ENCODE measurements at regions not wholly inside any gene's neighbourhood (a gene's known extent, or its start where the extent isn't known, plus 50 kb on each side); places are given as distances from the start of the nearest gene placed in this dataset.
"Not testable (repeated sequence)": the region's sequence is repeated elsewhere in the genome, so short reads cannot be mapped to it uniquely, and the experiment has no call there.

DNA sequence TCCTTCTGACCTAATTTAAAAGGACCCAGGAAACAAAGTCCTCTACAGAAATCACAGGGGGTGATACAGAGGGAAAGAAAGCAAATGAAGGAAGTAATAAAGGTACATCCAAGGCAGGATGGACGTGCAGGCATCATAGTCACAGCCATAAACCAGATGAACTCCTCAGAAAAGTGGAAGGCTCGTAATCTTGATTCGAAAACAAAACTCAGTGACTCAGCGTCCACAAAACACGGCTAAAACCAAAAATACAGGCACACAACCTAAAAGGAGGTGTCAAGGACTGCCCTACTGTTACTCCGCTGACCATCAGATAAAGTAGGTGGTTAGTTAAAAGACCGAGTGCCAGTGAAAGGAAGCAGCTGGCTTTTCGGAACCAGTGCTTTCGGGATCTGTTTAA, 81.5 kb downstream of the TRIM69 start:
- not testable (repeated sequence) for H3K4me3 Mint-ChIP-seq; H3K27ac Mint-ChIP-seq; ATAC-seq; H3K27me3 Mint-ChIP-seq; H3K36me3 Mint-ChIP-seq (ENCODE audit: low read depth); H3K9me3 ChIP-seq (ENCODE audit: control insufficient read depth, low read length, poor library complexity, severe bottlenecking); H3K4me1 Mint-ChIP-seq; DNase-seq

DNA sequence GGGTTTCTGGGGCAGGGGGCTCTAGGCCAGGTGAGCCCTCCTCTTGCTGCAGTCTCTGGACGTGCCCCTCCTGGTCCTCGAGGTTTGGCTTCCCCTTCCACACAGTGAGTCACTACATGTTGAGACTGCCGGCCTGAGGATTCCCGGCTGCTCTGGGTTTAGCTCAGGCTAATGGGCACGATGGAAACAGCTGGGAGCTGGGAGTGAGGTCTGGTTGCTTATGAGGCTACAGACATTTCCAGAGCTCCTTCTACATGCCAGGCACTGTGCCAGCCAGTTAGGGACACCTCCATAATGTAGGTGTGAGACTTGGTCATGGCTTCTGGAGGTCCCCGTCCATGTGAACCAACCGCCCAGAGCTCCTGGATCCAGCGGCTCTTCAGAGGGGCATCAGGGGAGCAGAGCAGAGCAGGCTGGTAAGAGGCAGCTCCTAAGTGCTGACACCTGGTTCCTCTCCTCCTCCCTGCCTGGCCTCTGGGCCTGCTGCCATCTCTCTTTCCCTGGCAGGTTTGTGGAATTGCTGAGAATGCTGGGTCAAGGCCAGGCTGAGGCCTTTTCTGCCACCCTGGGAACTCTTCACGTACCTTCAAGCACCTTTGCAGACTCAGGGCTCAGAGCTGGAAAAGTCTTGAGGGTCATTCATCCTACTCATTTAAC, 83.1 kb downstream of the TRIM69 start:
- not testable (repeated sequence) for DNase-seq; H3K27ac Mint-ChIP-seq; ATAC-seq; H3K27me3 Mint-ChIP-seq; H3K4me1 Mint-ChIP-seq; H3K9me3 ChIP-seq (ENCODE audit: control insufficient read depth, low read length, poor library complexity, severe bottlenecking); H3K4me3 Mint-ChIP-seq; H3K36me3 Mint-ChIP-seq (ENCODE audit: low read depth)

DNA sequence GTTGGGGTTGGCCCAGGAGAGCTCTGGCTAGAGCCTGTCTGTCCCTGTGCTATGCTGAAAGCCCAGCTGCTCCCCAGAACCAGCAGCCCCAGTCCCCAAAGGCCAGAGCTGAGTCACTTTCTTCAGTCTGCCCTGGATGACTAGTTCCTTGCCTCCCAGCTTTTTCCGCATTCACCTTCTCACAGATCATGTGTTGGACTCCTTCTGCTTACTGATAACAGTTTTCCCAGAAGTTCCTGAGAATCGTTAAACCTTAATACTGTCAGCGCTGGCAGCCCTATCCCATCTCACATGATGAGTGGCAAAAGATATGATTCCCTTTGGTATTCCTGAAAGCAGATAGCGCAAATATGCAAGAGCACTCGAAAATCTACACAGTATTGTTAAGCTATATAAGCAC, 84.2 kb downstream of the TRIM69 start:
- DNase-seq; H3K4me1 Mint-ChIP-seq; H3K4me3 Mint-ChIP-seq; H3K36me3 Mint-ChIP-seq (ENCODE audit: low read depth); H3K9me3 ChIP-seq (ENCODE audit: control insufficient read depth, low read length, poor library complexity, severe bottlenecking); H3K27ac Mint-ChIP-seq; H3K27me3 Mint-ChIP-seq; ATAC-seq: not testable (repeated sequence)

DNA sequence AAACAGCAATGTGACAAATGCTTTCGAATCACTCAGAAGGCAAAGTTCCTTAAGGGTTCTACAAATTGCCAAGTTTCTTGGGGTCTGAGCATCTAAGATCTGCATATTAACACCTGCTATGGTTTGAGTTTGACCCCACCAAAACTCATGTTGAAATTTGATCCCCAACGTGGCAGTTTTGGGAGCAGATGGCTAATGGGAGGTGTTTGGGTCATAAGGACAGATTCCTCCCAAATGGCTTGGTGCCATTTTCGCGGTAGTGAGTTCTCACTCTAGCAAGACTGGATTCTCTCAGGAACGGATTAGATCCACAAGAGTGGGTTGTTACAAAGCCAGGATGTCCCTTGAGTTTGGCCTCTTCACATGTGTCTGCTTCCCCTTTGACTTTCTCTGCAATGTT, 84.6 kb downstream of the TRIM69 start:
- H3K4me3 Mint-ChIP-seq; ATAC-seq; DNase-seq; H3K4me1 Mint-ChIP-seq; H3K27ac Mint-ChIP-seq; H3K36me3 Mint-ChIP-seq (ENCODE audit: low read depth); H3K9me3 ChIP-seq (ENCODE audit: control insufficient read depth, low read length, poor library complexity, severe bottlenecking); H3K27me3 Mint-ChIP-seq: not testable (repeated sequence)

DNA sequence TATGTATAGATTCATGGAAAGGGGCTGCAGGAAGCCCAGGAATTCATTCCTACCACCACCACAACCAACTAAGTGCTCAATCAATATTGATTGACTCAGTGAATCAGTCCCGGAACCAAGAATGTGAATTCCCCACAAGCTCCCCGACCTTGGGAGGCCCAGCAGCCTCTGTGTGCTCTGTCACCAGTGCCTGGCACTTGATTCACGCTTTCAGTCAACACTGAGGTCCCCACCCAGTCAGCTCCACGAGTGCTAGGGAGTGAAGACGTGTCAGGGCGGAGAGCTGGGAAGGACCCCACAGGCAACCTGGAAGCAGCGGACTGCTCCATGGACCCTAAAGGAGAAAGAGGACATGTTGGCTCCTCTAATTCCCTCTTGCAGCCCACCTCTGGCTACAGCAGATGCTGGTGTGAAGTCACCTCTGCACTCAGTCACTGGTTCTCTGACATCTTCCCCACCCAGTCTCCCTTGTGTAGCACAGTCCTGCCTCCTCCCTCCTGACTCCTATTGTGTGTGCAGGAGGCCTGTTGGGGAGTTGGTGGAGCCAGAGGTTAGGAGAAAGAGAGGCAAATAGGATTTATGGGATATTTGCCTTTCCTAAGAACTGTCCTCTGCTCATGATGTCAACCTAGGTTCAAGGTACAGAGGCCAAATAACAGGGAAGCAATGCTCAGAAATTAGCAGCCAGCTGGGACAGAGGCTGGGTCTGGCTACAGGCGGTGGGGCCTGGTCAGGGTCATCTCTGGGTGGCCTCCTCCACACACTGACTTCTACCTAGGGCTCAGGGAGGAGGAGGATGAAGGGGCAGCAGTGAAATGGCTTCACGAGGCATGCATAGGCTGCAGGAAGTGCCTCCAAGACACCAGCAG, 88.2 kb downstream of the TRIM69 start:
- H3K9me3 ChIP-seq (ENCODE audit: control insufficient read depth, low read length, poor library complexity, severe bottlenecking); H3K27ac Mint-ChIP-seq; DNase-seq: not testable (repeated sequence)

DNA sequence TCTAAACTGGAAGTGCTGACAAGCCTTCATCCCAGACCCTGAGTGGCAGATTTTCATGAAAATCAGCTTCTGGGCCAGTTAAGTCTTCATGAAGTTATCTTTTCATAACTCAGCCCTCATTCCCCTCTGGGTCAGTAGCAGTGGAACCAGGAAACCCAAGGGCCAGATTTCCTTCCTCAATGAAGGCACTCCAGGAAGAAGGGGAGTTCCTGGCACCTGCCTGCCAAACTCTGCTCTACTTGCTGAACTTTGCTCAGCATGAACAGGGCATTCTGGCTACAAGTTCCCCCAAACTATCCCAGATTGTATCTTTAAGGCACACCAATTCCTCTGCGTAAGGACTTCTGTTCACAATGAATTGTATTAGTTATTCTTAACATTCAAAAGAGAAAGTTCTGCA, 90.3 kb downstream of the TRIM69 start:
- H3K4me3 Mint-ChIP-seq; DNase-seq; H3K27ac Mint-ChIP-seq; H3K4me1 Mint-ChIP-seq; ATAC-seq; H3K9me3 ChIP-seq (ENCODE audit: control insufficient read depth, low read length, poor library complexity, severe bottlenecking); H3K36me3 Mint-ChIP-seq (ENCODE audit: low read depth); H3K27me3 Mint-ChIP-seq: not testable (repeated sequence)

More for the DNA sequence above, 88.2 kb downstream of the TRIM69 start:
- ATAC-seq; H3K4me1 Mint-ChIP-seq; H3K4me3 Mint-ChIP-seq; H3K27me3 Mint-ChIP-seq; H3K36me3 Mint-ChIP-seq (ENCODE audit: low read depth): not testable (repeated sequence)

DNA sequence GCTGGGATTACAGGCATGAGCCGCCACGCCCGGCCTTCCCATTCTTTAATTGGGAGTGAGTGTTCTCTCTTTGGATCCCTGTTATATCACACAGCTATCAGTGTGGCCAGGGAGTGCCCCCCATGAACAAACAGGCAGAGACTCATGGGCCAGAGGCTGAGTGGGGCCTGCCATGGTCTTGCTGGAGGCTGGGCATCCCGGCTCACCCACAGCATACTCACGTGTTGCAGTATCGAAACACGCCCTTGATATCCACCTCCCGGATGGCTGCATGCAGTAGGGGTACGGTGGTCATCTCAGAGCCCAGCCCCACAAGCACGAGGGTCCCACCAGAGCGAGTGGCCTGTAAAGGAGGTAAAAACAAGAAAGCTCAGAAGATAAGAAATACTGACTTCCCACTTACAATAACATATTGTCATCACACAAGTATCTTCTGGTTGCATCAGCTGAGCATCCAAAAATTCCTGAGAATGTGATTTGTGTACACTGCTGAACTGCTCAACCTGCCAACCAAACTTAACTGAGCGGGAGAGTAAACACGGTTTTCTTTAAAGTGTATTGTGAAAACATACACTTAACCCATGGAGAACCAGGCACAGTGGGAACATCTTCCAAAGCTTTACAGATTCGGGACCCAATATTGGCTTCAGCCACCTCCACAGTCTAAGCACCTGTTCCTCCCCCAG, 92.0 kb downstream of the TRIM69 start:
- not testable (repeated sequence) for H3K9me3 ChIP-seq (ENCODE audit: control insufficient read depth, low read length, poor library complexity, severe bottlenecking); ATAC-seq; H3K4me3 Mint-ChIP-seq; H3K4me1 Mint-ChIP-seq; H3K27me3 Mint-ChIP-seq; DNase-seq; H3K36me3 Mint-ChIP-seq (ENCODE audit: low read depth)
- peak overlapping the region; percentile 34 for H3K27ac Mint-ChIP-seq

DNA sequence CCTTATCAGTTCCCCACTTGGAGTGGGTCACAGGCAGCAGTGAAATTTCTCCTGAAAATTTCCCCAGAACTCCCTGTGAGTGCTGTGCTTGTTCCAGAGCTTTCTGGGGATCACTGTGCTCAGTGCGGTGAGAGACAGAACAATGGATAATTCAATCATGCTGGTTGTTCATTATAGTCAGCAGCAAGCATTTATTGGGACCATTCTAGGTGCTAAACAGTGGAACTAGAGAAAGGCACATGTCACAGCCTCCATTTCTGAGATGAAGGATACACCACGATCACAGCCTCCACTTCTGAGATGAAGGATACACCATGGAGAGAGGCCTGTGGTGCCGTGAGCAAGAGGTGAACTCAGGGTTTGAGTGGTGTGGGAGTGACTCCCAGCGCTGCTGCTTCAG, 92.8 kb downstream of the TRIM69 start:
- not testable (repeated sequence) for H3K27ac Mint-ChIP-seq

DNA sequence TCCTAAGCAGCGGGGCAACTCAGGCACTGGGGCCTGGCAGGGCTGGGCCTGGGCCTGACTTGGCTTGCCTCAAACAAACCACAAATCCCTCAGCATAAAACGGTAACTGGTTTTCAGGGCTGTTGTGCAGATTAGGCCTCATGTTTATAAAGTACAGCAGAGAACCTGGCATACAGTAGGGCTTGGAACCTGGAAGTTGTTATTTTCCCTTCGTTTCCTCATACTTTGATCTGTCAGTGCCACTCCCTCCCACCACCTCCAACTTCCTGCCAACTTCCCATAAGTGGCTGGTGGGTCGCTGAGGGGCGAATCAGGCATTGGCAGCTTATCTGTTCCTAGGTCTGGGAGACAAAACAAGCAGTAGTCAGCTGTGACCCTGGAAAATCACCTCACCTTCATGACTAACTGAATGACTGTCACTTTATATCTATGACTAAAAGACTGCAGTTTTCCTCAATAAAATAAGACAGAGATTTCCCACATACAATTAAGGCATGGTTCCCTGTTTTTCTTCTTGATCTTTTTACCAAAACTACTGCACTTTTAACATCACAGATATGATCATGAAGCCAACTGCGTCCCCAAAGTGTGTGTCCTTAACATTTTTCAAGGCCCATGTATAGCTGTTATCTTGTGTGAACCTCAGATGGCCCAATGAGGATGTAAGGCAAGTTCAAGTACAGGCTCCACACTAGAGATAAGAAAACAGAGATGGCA, 94.5 kb downstream of the TRIM69 start:
- H3K4me1 Mint-ChIP-seq; H3K36me3 Mint-ChIP-seq (ENCODE audit: low read depth); H3K9me3 ChIP-seq (ENCODE audit: control insufficient read depth, low read length, poor library complexity, severe bottlenecking); H3K27me3 Mint-ChIP-seq; H3K4me3 Mint-ChIP-seq; ATAC-seq; DNase-seq; H3K27ac Mint-ChIP-seq: not testable (repeated sequence)

More for the DNA sequence above, 92.8 kb downstream of the TRIM69 start:
- not testable (repeated sequence) for H3K9me3 ChIP-seq (ENCODE audit: control insufficient read depth, low read length, poor library complexity, severe bottlenecking); DNase-seq; ATAC-seq; H3K4me3 Mint-ChIP-seq; H3K4me1 Mint-ChIP-seq; H3K27me3 Mint-ChIP-seq; H3K36me3 Mint-ChIP-seq (ENCODE audit: low read depth)

DNA sequence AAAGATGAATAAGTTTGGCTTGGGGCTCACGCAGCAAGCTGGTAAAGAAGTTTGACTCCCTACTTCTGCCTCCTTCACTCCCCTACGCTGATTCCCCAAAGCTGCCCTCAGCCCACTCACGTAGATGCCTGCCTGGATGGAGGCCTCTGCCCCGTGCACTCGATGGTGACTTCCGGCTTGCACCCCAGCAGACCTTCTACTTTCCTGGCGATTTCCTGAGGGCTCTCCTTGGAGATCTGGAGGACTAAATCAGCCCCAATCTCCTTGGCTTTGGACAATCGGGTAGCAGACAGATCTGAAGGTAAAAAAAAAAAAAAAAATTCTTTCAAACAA, 95.0 kb downstream of the TRIM69 start:
- H3K27ac Mint-ChIP-seq, H3K4me3 Mint-ChIP-seq, DNase-seq: not testable (repeated sequence)

DNA sequence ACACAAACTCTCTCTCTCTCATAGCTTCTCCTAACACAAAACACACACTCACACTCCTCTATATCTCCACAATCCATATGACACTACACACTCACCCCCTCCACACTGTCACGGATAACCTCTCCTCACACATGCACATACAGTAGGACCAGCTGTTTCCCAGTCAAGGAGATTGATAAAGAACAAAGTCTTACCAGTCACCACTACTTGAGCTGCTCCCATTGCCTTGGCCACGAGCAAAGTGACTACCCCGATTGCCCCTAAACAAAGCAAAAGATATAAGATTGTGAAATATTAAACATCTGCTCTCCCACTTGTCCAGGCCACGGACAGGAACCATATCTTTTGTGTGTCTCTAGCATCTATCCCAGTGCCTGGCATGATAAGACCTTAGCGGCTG, 95.8 kb downstream of the TRIM69 start:
- H3K27me3 Mint-ChIP-seq; H3K4me1 Mint-ChIP-seq; H3K36me3 Mint-ChIP-seq (ENCODE audit: low read depth); ATAC-seq; H3K27ac Mint-ChIP-seq; DNase-seq; H3K9me3 ChIP-seq (ENCODE audit: control insufficient read depth, low read length, poor library complexity, severe bottlenecking); H3K4me3 Mint-ChIP-seq: not testable (repeated sequence)

More for the DNA sequence above, 95.0 kb downstream of the TRIM69 start:
- ATAC-seq; H3K4me1 Mint-ChIP-seq; H3K36me3 Mint-ChIP-seq (ENCODE audit: low read depth); H3K9me3 ChIP-seq (ENCODE audit: control insufficient read depth, low read length, poor library complexity, severe bottlenecking); H3K27me3 Mint-ChIP-seq: not testable (repeated sequence)

DNA sequence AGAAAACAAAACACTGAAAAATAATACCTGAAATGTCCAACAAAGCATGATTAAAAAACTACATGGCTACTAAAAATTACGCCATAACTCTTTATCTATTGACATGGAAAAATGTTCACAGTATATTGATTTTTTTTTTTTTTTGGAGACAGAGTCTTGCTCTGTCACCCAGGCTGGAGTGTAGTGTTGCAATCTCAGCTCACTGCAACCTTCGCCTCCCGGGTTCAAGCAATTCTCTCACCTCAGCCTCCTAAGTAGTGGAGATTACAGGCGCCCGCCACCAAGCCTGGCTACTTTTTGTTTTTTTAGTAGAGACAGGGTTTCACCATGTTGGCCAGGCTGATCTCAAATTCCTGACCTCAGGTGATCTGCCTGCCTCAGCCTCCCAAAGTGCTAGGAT, 96.8 kb downstream of the TRIM69 start:
- H3K27me3 Mint-ChIP-seq; DNase-seq; H3K4me1 Mint-ChIP-seq; H3K36me3 Mint-ChIP-seq (ENCODE audit: low read depth); H3K27ac Mint-ChIP-seq; ATAC-seq; H3K9me3 ChIP-seq (ENCODE audit: control insufficient read depth, low read length, poor library complexity, severe bottlenecking); H3K4me3 Mint-ChIP-seq: not testable (repeated sequence)

DNA sequence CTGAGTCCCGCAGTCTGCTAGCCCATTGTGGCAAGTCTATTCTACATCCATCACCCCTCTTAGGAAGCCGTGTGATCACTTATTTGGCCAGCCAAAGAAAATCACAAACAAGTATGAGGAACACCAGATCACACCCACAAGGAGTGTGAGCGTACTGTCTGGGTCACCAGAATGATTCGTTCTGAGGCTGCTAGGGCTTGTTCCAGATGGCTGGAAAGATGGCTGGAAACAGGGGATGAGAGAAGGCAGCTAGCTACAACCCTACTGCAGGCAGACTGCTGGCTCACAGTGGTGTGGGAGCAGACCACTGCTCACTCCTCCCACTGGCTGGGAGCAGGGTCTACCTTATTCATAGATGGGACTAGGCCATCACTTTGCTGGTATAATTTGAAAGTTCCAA, 97.4 kb downstream of the TRIM69 start:
- DNase-seq; H3K4me1 Mint-ChIP-seq; H3K9me3 ChIP-seq (ENCODE audit: control insufficient read depth, low read length, poor library complexity, severe bottlenecking); H3K27me3 Mint-ChIP-seq; H3K4me3 Mint-ChIP-seq; H3K36me3 Mint-ChIP-seq (ENCODE audit: low read depth); H3K27ac Mint-ChIP-seq; ATAC-seq: not testable (repeated sequence)
